HG03103 (cell line): ENCODE measurements at regions not wholly inside any gene's neighbourhood (a gene's known extent, or its start where the extent isn't known, plus 50 kb on each side); places are given as distances from the start of the nearest gene placed in this dataset.
"Not testable (repeated sequence)": the region's sequence is repeated elsewhere in the genome, so short reads cannot be mapped to it uniquely, and the experiment has no call there.

Source experiments
- ATAC-seq: cut with Tn5 transposase; IDR thresholded peaks from one replicate; pipeline ENCODE4 v1.9.1; 2021; ENCODE audit warnings: low read depth; ENCODE audit not compliant: unreplicated experiment

GRCh38 chr1:218015106-218015505 is 270.0 kb upstream of the RRP15 start:
- ATAC-seq, result not testable (repeated sequence)

- ATAC-seq, result no peak
Observed at GRCh38 chr1:218024211-218024720, 260.8 kb upstream of the RRP15 start.

GRCh38 chr1:218025454-218025853 is 259.6 kb upstream of the RRP15 start:
- ATAC-seq, result no peak

GRCh38 chr1:218027152-218027551 is 257.9 kb upstream of the RRP15 start:
- ATAC-seq, result no peak

GRCh38 chr1:218030846-218031245 is 254.2 kb upstream of the RRP15 start:
- ATAC-seq, result no peak

DNA sequence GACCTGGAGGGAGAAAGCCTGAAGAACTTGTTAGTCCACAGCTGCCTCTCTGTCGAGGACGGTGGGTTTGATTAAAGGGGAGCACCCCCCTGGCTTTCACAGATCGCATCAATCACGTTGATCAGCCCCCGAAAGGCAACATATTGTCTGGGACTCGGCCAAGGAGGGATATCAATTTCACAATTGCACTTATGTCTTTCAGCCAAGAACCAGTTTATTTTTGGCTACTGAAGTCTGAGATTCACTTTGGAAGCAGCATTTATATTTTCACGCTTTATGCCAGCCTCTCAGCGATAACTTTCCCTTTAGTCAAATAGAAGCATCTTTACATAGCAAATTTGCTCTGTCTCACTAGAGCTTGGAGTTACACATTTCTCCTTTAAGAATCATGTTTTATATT is 253.2 kb upstream of the RRP15 start:
- no peak for ATAC-seq

DNA sequence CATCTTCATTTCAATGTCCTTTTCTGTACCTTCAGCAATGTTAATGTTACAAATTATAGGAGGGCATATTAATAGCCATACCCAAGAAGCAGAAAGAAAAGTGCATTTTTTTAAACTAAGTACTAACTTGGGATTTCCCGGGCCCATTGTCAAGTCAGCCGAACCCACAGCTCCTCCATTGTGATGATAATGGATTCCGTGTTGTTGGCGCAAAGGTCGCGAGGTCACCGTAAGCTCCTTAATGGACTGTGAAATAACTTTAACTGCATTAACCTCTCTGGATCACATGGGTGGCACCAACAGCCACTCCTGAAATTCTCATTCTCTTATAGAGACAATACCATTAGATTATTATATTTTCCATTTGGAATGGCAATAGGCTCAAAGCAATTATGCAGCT is 250.6 kb upstream of the RRP15 start:
- ATAC-seq, result no peak

DNA sequence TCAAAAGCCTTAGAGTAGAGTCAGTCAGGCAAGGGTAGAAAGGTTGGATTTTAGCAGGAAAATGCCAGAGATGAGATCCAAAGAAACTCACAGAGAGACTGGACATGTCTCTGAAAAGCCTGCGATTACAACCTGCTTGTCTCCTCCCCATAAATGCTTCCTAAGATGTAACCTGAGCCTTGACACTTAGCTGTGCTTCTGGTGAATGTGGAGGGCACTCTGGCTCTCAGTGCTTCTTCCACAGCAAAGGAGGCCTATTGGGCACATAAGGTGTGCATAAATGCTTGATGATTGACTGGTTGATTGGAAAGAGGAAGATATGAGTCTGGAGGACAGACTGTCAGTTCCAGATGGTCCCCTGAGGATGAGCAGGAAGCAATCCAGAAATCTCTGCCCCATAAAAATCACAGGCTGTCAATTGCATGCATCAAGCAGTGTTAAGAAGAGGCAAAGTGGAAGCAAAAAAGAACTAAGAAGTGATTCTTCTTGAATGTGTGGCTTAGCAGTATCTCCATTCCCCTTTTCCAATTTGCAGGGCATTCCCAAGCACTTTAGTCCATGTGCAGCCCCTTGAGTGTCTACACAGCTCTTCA is 236.2 kb upstream of the RRP15 start:
- ATAC-seq, result no peak

GRCh38 chr1:218049641-218050040 is 235.5 kb upstream of the RRP15 start:
- no peak for ATAC-seq

GRCh38 chr1:218058730-218059129 is 226.4 kb upstream of the RRP15 start:
- no peak for ATAC-seq

DNA sequence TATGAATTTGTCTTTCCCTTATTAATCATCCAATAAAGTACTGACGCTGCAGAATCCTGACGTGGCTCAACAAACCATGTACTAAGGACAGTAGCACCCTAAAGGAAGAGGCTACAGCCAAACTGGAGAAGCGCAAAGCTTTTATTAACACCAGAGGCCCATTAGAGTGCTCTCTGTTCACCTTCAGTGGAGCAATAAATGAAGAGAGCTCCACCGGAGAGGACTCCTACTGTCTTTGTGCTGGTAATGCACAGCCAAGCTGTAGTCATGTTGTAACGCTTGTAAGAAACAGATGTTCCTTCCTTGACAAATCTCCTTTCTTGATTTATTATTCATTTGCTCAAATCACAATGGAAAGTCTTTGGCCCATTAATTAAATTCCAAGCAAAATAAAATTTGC is 220.7 kb upstream of the RRP15 start:
- no peak for ATAC-seq

- no peak for ATAC-seq
Observed at GRCh38 chr1:218066332-218066731, 218.8 kb upstream of the RRP15 start.

DNA sequence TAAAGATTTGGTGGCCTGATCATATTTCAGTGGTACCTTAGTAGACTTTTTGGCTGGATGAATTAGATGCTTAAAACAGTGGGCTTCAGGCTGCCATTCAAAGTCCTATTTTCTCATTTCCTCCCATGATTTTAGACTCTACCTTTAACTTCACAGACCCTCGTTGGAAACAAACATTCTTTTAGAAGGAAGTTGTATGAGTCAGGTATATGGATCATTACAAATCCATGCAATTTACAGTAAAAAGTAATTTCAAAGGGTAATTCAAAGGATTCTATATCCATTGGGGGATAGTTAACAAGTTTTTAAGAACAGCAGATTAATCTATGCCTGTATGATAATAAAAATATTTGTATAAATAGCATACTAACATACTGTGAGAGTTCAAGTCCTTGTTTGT is 216.9 kb upstream of the RRP15 start:
- no peak for ATAC-seq

DNA sequence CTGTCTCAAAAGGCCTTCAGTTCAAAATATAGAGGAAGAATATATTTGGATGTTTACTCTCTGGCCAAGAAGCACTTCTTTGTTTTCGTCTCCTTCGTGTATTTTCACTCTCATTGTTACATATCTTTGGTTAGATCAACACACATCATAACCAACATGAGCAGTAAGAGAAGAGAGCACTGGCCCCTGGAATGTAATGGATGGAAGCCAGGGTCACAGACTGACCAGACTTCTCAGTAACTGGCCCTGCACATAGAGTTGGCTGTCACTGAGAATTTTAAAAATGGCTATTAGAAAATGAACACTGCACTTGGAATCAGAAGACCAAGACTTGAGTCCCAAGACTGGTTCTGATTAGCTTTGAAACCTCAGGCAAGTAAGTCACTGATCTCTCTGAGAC is 215.9 kb upstream of the RRP15 start:
- no peak for ATAC-seq

DNA sequence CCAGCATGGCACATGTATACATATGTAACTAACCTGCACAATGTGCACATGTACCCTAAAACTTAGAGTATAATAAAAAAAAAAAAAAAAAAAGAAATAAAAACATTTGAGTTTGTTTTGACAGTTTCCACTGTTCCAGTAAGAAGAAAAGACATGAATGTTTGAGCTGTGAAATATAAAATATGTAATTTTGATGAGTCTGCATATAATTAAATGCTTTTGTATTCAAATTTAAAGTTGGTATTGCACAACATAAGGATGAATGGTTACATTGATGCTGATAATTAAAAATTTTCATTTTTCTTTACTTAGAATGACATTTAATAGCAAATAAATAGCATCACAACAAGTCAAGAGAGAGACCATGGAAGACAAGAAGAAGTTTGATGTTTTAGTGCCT is 212.0 kb upstream of the RRP15 start:
- ATAC-seq, result no peak

GRCh38 chr1:218078916-218079315 is 206.2 kb upstream of the RRP15 start:
- no peak for ATAC-seq

DNA sequence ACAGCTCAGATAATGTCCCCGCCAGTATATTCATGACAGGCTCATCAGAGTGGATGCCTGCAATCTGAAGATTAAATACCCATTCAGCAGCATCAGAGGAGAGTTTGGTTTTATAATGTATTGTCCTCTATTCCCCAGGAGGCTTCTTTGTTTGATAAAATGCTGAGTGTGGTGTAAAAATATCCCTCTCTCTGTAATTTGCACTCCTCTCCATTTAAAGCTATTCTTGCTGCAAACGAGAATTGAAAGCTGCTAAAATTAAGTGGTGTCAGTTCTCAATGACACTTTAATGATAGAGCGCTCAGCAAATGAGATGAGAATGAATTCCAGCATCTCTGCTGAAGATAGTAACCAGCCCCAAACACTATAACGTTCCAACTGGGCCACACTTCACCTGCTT is 205.7 kb upstream of the RRP15 start:
- no peak for ATAC-seq

DNA sequence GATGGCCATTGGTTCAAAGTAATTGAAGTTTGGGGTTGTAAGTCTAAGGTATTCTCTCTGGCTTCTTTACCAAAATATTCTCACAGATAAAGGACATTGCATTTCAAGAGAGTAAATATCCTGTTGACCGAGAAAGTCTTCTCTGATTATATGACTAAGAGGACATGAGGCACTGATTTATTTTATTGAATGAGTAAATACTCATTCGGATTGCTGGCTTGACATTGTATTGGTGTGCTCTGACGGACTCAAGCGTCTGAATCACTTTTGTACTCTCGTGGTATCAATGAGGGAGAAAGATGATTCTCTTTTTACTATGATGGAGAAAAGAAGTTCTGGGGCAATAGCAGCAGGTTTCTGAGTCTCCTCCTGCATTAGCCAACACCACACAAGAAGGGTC is 205.3 kb upstream of the RRP15 start:
- no peak for ATAC-seq

GRCh38 chr1:218080863-218081262 is 204.2 kb upstream of the RRP15 start:
- ATAC-seq, result no peak

- ATAC-seq, result no peak
Observed at GRCh38 chr1:218081358-218081757, 203.7 kb upstream of the RRP15 start.

DNA sequence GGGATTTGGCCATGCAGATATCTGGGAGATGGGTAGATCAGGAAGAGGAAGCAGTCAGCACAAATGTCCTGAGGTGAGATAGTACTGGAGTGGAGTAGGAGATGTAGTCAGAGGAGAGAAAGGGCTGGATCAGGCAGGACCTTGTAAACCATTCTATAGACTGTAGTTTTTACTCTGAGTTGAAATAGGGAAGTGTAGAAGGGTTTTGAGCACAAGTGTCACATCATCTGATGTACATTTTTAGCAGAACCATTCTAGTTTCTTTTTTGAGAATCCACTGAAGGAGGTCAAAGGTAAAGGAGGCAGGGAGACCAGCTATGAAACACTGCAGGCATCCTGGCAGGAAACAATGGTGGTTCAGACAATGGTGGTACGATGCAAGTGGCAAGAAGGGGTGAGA is 194.6 kb upstream of the RRP15 start:
- ATAC-seq, result peak; percentile 54

DNA sequence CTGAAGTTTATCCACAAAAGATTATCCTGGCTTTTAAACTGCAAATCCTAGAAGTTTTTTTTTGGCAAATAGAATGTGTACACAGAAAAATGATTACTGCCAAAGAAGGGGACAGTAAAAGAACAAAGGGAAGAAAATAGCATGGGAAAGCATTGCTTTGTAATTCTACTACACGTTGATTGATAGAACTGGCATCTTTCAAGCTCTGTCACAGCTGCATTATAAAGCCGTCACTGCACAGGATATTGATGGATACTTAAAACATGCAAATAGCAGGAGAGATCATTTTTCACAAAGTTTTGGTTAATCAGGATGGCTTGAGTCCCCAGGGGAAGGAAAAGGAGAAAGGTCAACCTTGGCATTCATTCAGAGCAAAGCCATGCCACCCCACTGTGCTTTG is 183.7 kb upstream of the RRP15 start:
- no peak for ATAC-seq

GRCh38 chr1:218108034-218108433 is 177.1 kb upstream of the RRP15 start:
- ATAC-seq, result no peak
